ENCODE measurements at regions not wholly inside any gene's neighbourhood (a gene's known extent, or its start where the extent isn't known, plus 50 kb on each side); places are given as distances from the start of the nearest gene placed in this dataset.
"Not testable (repeated sequence)": the region's sequence is repeated elsewhere in the genome, so short reads cannot be mapped to it uniquely, and the experiment has no call there.

DNA sequence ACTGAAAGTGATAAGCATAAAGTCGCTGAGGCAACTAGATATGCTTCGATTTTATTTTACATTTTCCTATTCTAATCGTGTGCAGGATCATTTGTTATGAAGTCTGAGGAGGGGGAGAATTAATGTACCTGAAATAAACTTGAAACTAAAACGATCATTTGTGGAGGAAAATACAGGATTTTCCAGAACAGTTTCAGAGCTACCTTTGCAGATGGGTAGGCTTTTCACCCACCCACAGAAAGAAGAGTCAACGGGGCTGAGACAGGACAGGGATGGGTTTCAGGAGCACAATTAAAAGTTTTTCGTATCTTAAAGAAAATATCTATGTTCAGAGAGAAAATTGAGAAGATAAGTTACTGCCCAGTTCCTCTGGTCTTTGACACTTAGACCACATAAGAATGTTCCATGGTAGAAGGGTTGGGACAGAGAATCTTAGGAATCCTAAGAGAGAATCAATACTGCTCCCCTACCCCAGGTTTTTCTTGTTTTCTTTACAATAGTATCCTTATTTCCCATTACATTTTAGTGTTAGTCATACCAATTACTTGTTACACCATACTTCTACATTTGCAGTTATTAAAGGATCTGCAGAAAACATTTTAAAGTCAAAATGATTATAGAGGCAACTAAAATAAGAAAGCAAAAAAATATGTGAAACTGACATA lies 211.4 kb downstream of the DEPDC1B start:
- DNase-seq: no peak

DNA sequence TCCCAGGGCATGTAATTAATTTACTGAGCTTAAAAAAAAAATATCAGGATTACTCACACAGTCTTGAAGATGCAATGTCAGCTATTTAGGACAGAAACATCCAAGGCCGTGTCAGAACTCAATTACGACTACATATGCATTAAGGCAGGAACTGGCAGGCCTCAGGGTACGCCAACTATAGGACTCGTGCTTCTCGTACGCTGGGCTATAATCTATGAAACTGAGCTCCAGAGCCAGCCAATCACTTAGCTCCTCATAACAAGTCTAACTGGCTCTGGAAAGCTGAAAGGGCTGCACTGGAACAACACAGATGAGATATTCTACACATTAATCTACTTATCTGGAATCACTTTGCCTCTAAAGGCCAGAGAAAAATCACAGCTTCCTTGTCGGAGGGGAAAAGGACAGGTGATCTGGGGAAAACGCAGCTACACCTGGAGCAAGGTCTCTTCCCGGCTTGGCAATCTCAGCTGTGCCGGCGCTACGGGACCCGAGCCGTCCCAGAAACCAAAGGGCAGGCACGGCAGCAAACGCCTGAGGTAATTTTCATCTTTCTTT lies 212.0 kb downstream of the DEPDC1B start:
- DNase-seq: no peak

DNA sequence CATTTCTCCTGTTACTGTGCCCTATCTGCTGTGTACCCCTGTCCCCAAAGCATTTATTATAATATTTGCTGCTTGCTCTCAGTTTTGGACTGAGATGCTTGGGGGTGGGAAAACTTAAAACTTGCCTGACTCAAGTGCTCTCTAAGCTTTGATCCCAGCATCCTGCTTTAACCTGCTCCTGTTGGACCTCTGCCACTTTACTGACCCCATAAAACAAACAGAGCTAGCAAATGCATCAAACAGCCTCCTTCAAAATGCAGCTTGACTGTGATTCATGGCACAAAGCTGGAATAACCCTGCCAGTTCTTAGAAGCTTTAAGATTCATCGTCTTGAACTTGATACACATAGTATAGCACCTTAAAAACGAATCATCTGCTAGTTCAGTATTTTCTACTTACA lies 212.5 kb downstream of the DEPDC1B start:
- DNase-seq: no peak

DNA sequence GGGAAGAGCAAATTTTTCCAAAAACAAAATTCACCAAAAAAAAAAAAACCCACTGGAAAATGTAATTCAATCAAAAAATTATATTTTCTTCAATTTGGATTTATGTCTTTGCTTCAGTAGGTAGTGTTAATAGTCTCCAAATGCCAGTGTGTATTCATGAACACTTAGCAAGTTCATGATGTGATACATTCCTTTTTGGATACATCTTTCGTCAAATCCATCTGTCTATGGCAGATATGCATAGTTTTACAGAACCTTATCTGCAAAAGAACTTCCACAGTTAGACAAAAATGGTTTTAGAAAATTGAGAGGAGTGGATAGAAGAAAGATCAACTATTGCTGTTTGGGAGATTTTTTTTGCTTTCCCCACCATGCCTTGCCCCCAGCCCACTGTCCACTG lies 214.6 kb downstream of the DEPDC1B start:
- DNase-seq: no peak

DNA sequence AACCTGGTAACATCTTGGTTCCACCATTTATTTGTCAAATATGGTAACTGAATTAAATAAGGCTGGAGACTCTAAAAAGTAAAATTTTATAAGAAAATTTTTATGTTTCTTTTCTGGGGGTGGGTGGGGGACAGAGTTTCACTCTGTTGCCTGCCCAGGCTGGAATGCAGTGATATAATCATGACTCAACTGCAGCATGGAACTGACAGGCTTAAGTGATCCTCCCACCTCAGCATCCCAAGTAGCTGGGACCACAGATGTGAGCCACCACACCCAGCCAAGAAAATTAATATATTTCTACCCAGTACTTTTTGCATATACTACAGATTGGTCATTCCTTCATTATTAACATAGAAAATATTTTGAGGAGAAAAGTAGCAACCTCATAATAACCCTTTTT lies 216.9 kb downstream of the DEPDC1B start:
- DNase-seq: no peak

DNA sequence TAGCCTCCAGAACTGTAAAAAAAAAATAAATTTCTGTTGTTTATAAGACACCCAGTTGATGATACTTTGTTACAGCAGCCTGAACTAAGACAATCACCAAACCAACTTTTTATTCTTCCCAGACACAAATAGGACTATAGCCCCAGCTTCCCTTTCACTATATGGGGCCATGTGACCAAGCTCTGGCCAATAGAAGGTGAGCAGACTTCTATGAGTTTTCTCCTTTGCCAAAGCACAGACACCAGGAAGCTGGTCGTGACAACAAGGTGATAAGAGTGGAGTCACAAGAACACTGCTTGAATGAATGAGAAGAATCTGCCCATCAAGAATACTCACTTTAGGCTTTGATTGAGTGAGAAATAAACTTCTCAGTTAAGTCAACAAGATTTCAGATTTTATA lies 217.7 kb downstream of the DEPDC1B start:
- no peak for DNase-seq

DNA sequence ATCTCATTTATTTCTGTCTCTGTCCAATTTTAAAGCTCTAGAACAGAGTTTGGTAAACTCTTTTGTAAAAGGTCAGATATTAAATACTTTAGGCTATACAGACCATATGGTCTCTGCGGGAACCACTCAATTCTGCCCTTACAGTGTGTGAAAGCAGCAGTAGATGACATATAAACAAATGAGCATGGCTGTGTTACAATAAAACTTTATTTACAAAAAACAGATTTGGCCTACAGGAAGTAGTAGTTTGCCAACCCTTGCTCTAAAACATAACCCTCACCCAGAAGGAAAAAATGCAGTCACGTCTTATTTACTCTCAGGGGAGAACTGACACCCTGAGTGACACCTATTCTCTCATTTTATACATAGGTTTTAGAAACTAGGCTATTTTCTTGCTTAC lies 220.4 kb downstream of the DEPDC1B start:
- DNase-seq: no peak

DNA sequence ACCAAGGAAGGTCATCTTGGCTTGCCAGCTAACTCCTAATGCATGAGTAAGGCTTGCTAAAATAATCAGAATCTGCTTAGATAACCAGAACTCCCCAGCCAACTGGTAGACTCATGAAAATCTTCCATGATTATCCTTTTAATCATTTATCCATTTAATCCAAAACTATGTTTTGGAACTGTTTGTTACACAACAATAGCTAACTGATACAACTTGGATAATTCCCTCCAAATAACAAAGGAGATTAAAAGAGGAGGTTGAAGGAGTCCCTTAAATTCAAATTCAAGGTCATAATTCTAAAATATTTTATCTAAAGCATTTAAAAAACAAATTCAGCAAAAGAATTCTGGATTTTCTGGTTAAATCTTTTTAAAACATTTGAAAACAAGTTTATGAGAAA lies 222.1 kb downstream of the DEPDC1B start:
- DNase-seq: no peak

DNA sequence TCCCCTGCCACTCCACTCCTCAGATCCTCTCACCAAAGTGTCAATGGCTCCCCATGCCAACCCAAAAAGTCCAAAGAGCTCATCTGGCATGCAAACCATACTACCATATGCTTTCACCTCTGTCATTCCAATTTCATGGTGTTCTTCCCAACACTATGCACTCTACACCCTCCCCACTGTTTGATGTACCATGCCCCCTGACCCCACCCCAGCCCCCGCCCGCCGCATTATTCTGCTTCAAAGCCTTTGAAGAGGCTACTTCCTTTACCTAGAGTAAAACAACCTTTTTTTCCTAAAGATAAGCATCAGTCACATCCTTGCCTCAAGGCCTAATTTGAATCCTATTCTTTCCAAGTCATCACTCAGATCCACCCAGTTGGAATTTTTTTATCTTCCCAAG lies 226.3 kb downstream of the DEPDC1B start:
- no peak for DNase-seq

DNA sequence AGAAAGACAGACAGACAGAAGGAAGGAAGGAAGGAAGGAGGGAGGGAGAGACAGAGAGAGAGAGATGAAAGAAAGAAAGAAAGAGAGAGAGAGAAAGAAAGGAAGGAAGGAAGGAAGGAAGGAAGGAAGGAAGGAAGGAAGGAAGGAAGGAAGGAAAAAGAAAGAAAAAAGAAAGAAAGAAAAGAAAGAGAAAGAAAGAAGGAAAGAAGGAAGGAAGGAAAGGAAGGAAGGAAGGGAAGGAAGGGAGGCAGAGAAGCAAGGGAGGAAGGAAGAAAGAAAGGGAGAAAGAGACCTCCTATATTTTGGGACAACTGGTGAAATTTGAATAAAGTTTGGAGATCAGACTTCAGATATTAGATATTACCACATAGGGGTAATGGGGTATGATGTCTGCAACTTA lies 226.9 kb downstream of the DEPDC1B start:
- not testable (repeated sequence) for DNase-seq

DNA sequence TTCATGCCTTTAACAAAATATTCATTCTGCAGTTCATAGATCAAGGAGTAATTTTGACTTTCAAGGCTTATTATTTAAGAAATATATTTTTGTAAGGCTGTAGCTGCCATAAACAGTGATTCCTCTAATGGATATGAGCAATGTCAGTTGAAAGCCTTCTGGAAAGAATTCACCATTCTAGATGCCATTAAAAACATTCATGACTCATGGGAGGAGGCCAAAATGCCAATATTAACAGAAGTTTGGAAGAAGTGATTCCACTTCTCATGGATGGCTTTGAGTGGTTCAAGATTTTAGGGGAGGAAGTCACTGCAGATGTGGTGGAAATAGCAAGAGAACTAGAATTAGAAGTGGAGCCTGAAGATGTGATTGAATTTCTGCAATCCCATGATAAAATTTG lies 229.1 kb downstream of the DEPDC1B start:
- DNase-seq: no peak

DNA sequence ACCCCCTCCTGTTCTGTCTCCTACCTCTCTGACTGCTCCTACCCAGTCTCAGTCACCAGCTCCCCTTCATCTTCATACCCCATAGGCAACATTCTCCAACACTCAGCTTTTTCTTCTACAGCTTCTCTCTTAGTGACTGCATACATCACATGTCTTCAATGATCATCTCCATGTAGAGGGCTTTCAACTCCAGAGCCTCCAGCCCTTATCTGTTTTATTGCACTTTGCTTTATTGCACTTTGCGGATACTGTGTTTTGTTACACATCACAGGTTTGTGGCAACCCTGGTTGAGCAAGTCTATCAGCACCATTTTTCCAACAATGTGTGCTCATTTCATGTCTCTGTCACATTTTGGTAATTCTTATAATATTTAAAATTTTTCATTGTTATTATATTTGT lies 230.7 kb downstream of the DEPDC1B start:
- DNase-seq: no peak

DNA sequence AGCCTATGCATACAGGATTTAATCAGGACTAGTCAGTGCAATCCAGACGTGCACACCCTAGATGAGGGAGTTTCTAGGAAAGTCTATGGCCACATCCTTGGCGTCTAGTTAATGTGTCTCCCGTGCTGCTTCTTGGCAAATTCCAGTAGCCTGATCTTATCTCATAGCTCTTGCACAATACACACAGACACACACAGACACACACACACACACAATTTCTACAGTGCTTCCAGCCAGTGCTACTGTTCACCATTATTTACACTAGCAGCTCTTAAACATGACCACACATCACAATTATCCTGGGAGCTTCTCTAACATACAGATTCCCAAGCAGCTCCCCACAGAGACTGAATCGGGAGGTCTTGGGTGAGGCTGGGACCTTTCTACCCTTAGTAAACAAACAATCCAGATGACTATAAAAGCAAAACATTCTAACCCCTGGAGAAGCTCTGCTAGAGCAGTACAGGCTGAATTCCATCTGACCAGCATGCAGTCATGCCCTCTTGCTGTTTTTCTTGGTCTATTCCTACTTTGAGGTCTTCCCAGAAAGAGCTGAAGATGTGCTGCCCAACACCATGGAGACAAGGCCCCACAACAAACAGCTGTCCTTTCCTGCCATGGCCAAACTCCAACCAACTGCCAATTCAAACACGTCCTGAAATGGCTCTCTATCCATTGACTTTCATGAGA lies 236.6 kb downstream of the DEPDC1B start:
- DNase-seq: no peak

DNA sequence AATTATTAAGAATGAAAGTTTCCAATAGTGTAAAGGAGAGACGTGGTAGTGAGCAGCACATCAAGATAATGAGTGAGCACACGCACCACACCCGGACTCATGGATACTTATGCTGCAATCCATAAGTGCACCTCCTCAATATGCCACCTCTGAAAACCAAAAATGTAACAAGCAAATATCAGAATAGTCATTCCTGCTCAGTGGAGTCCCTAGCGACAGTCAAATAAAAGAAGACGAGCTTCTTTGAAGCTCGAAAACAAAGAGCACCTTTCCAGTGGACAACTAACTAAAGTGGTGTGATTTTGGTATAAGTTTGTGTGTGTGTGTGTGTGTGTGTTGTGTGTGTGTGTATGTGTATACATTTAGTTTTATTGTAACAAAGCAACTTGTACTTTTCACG lies 241.3 kb downstream of the DEPDC1B start:
- DNase-seq: no peak

DNA sequence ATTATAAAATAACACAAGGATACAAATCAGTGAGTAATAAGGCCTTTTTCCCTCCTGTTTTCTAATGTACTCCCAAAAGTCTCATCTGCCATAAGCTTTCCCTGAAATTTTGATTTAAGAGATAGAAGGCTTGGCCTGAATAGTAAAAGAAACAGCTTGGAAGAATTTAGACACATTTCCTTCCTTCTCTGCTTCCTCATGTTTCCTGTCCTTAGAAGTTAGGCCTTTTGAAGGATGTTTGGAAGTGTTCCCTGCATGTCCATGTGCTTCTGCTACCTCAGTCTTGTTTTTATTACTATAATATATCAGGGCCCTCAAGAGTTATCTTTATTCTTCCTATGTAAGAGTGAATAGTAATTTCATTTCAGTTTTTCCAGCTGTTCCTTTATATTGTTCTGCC lies 242.7 kb downstream of the DEPDC1B start:
- DNase-seq: peak; percentile 49

DNA sequence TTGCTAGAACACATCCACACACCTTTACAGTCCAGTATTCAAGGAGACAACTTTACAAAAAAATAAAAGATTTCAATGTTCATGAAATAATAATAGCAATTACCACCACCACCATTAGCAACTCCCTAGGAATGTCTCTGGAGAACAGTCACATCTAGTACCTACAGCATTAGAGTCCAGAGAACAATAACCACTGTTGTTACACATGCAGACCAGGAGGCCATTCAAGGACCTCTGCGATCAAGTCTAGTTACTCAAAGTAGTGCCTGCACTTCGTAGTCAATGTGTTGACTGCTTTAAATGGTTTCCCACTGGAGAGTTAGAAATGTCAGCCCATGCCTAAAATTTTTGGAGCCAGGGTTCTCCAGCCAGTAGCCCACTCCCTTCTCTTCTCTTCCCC lies 244.4 kb downstream of the DEPDC1B start:
- DNase-seq: no peak

DNA sequence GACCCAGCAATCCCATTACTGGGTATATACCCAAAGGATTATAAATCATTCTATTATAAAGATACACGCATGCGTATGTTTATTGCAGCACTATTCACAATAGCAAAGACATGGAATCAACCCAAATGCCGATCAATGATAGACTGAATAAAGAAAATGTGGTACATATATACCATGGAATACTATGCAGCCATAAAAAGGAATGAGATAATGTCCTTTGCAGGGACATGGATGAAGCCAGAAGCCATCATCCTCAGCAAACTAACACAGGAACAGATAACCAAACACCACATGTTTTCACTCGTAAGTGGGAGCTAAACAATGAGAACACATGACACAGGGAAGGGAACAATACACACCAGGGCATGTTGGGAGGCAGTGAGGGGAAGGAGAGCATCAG lies 245.7 kb downstream of the DEPDC1B start:
- not testable (repeated sequence) for DNase-seq

DNA sequence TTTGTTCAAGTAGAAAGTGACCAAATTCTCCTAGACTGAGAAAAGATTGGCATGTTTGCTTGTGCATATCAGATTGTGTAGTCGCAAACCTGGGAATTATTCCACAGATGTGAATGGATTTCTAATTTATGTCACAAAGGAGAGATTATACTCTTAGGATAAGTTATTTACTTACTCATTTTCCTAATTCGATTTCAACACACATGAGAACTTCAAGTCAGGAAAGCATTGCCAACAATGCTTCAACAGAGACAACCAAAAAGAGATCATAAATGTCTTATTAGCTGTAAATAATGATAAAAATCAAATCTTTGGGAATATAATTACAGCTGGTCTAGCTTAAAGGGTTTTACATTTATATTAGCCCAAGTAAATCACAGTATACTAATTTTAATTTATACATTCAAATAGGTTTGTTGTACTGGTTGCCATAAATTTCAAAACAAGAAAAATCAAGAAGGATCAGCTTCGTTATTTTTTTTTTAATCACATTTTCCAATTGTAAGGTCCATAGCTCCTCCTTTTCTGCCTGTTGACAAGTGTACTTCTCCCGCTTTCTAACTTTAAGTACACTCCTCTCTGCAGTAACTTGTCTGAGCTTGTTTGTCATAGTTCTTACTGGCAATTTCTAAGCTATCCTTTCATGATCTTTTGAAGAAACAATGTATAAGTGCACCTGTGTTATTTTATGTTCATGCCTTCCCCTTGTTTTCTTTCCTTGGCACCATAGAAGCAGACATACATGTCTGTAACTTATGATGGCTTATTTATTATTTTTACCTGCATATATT lies 246.6 kb downstream of the DEPDC1B start:
- DNase-seq: no peak

DNA sequence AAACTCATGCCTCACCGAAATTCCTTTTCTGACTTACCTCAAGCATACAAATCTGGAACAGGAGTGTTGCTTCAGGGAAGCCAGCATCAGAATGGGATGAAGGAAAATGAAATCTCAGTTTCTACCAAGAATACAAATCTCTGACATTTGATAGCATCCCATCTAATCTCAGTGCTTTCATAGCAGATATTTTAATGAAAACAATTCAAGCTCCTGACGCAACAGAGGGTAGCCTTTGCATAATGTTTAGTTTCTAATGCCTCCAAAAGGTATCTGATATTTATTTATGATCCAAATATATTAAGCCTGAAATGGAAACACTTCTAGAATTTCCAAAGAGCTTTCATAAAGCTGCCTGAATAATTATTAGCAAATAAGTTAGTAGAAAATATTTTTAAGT lies 251.4 kb downstream of the DEPDC1B start:
- no peak for DNase-seq

DNA sequence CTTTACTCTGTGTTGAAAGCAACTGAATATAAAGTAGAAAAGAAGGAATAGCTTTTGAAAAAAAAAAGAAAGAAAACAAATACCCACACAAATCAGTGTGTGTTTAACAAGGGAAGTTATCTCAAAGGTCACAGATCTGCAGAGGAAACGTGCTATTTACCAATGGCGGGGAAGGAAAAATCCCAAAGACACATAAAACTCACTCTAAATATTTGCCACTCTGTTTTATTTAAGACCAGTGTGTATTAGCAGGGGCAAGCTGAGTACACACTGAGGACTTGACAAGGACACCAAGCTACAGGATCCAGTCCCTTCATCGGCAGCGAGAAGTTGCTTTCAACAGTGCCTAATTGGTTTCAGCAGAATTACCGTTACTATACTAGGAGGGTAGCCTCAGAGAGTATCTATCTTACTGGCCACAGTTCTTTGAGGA lies 252.5 kb downstream of the DEPDC1B start:
- no peak for DNase-seq

DNA sequence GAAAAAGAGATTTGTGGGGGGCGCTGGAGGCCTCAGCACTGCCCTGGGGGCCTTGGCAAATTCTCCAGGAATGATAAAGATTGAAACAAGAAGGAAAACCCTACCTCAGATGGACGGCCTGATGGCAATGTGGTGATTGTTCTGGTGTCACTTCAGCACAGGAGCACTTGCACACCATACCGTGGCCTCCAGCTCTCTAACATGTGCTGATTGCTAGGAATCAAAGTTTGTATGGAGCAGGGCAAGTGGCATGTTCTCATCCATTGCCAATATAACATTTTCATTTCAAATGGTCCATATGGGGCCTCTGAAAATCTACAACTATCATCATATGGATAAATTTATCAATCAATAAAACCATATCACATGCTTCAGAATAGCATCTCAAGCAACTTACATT lies 253.0 kb downstream of the DEPDC1B start:
- DNase-seq: no peak

DNA sequence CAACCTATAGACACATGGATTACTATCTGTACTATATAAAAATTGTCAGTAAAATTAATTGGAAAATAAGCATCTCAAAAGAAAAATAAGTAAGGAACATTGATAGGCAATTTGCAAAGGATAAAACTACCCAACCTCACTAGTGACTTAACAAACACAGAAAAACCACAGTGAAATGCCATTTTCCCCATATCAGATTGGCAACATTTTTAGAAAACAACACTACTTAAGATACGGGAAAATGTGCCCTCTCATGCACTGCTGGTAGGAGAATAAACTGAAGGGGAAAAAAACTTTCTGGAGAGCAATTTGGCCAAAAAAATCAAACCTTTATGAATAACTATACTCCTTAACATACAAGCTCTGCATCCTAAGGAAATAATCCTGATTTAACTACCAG lies 254.0 kb downstream of the DEPDC1B start:
- DNase-seq: no peak

DNA sequence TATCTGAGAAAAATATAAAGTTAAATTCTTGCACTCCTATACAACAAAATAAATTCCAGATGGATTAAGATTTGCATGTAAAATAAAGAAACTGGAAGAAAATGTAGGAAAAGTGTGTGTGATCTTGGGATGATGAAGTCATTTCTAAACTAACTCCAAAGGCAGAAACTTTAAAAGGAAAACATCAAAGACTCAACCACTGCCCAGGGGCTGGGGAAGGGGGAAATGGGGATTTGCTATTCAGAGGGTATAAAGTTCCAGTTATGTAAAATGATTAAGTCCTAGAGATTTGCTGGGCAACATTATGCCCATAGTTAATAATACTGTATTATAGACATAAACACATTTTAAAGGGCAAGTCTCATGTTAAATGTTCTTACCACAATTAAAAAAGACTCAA lies 254.5 kb downstream of the DEPDC1B start:
- DNase-seq: no peak

Data from left kidney (tissue), 1 donor.